ENCODE measurements at regions not wholly inside any gene's neighbourhood (a gene's known extent, or its start where the extent isn't known, plus 50 kb on each side); places are given as distances from the start of the nearest gene placed in this dataset.

- POLR2A ChIA-PET: interaction anchor here (1.1 to 1.2 kb wide), 3 partner anchors 83 to 148 kb away, joined by 4 to 5 read pairs (median 4); partner anchors contain the start of gene AFDN
- in situ Hi-C loops (cut with HindIII; ENCODE audit: extremely low pct_ligation_motif_present, low pct_unique_long_range_greater_than_20kb) (no loop called here), intact Hi-C loops (cut with micrococcal nuclease; ENCODE audit: unreplicated experiment) (no loop called here)
- peak overlapping the region; percentile 88 for H3K9ac ChIP-seq (ENCODE audit: insufficient read depth, low read depth, low read length)
- FAIRE-seq: no peak
- WGBS (ENCODE audit: low lambda C conversion rate): 86% methylated on average over 12 of the region's 12 CpGs
- peaks cover 97% of the 10 kb centered on the region for H3K4me1 ChIP-seq (ENCODE audit: insufficient read depth, low read length)
- no TSS peak for BruUV-seq (replicated peaks)
- peaks cover 5% of the 10 kb centered on the region for H3K79me2 ChIP-seq (ENCODE audit: insufficient read depth, low read length)
- H3K4me2 ChIP-seq (ENCODE audit: low read depth, low read length): peak overlapping the region; percentile 62
- no peaks in the 10 kb centered on the region for H3K36me3 ChIP-seq (replicated peaks in 1 of 2; ENCODE audit: control insufficient read depth in 1 of 2, insufficient read depth in 2 of 2, low read length in 2 of 2)
- no peaks in the 10 kb centered on the region for H3K27me3 ChIP-seq (ENCODE audit: control insufficient read depth in 1 of 2, insufficient read depth in 2 of 2, low read length in 2 of 2)
- CTCF ChIA-PET (ENCODE audit: low intra/inter-chr PET ratio, low total read pairs): no interaction called here
- no peaks in the 10 kb centered on the region for H3K9me3 ChIP-seq (ENCODE audit: low read length)
- no peaks in the 10 kb centered on the region for H4K20me1 ChIP-seq (ENCODE audit: insufficient read depth, low read length)
- no peak overlapping the region for H2AFZ ChIP-seq (ENCODE audit: low read length)
- peak overlapping the region; percentile 96 for H3K27ac ChIP-seq (ENCODE audit: extremely low read length, insufficient read depth, low read length)
- DNase-seq (ENCODE audit: low spot score): no peak
- ATAC-seq: no peak
- peak overlapping the region; percentile 46 to 71 (median 64) for H3K4me3 ChIP-seq (replicated peaks in 1 of 3; ENCODE audit: insufficient read depth in 1 of 3, low read depth in 2 of 3, low read length in 3 of 3)
- no peak for TF ChIP-seq ZNF256 (CRISPR knock-in tag; conservative IDR thresholded peaks at IDR 0.05)
- TF ChIP-seq ZMAT5 (CRISPR knock-in tag; IDR thresholded peaks at IDR 0.05; ENCODE audit: borderline replicate concordance, low read depth): no peak
- no peak for TF ChIP-seq ZNF446 (CRISPR knock-in tag; IDR thresholded peaks at IDR 0.05)
- no peak for TF ChIP-seq PCBP2 (optimal IDR thresholded peaks at IDR 0.05; ENCODE audit: low read depth, low read length, poor library complexity, severe bottlenecking)
- peak; percentile 84 for TF ChIP-seq CEBPB (IDR thresholded peaks at IDR 0.05; ENCODE audit: borderline replicate concordance, low read depth, low read length)
- 0 out of 2 replicates have a peak, but pooled peaks have one; percentile 12 for TF ChIP-seq MED1 (CRISPR knock-in tag; IDR thresholded peaks at IDR 0.05)
- TF ChIP-seq RAD21 (CRISPR knock-in tag; IDR thresholded peaks at IDR 0.05): no peak
- no peak for TF ChIP-seq ZNF580 (CRISPR knock-in tag; IDR thresholded peaks at IDR 0.05; ENCODE audit: borderline replicate concordance, low read depth)
- TF ChIP-seq TAF15 (IDR thresholded peaks at IDR 0.05; ENCODE audit: low read depth, low read length, poor library complexity, severe bottlenecking): no peak
- TF ChIP-seq PHF21A (CRISPR knock-in tag; IDR thresholded peaks at IDR 0.05): no peak
- 0 out of 2 replicates have a peak, but pooled peaks have one; percentile 37 for TF ChIP-seq ZNF670 (CRISPR knock-in tag; IDR thresholded peaks at IDR 0.05; ENCODE audit: borderline replicate concordance)
- TF ChIP-seq BATF2 (CRISPR knock-in tag; IDR thresholded peaks at IDR 0.05): no peak
- TF ChIP-seq SRSF1 (optimal IDR thresholded peaks at IDR 0.05; ENCODE audit: low read depth, low read length): no peak
- TF ChIP-seq HDAC2 (CRISPR knock-in tag; IDR thresholded peaks at IDR 0.05): no peak
- TF ChIP-seq CEBPG (CRISPR knock-in tag; IDR thresholded peaks at IDR 0.05): peak; percentile 58
- TF ChIP-seq TBX2 (CRISPR knock-in tag; IDR thresholded peaks at IDR 0.05; ENCODE audit: borderline replicate concordance): 0 out of 2 replicates have a peak, but pooled peaks have one; percentile 8
- TF ChIP-seq MIER2 (CRISPR knock-in tag; IDR thresholded peaks at IDR 0.05): no peak
- TF ChIP-seq DMAP1 (CRISPR knock-in tag; IDR thresholded peaks at IDR 0.05): no peak
- TF ChIP-seq SOX6 (IDR thresholded peaks at IDR 0.05): no peak
- 0 out of 2 replicates have a peak, but pooled peaks have one; percentile 7 for TF ChIP-seq SOX6 (CRISPR knock-in tag; IDR thresholded peaks at IDR 0.05)
- no peak for TF ChIP-seq ZBTB3 (CRISPR knock-in tag; IDR thresholded peaks at IDR 0.05; ENCODE audit: borderline replicate concordance, low read depth)
- TF ChIP-seq SRF (IDR thresholded peaks at IDR 0.05; ENCODE audit: low read depth, low read length): no peak
Measured at GRCh38 chr6:167679122-167679736, 147.5 kb upstream of the AFDN start.
